ENCODE measurements at regions not wholly inside any gene's neighbourhood (a gene's known extent, or its start where the extent isn't known, plus 50 kb on each side); places are given as distances from the start of the nearest gene placed in this dataset.

DNA sequence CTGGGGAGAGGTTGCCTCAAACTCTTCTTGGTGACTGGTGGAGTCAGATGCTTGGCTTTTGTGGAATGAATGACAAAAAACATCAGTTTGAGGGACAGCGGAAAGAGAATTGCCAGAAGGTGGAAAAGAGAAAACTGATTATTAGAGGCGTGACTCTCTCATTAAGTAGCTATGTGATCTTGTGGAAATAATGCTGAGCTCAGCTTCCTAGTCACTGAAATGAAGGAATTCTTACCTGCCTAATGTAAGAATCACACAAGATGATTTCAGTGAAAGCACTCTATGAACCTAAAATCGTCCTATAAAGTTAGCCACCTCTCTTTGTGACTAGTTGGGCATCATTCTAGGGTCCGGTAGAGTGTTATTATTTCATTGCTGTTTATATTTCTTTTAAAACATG lies 498.8 kb downstream of the TMEM135 start:
- Histone ChIP-seq H3F3A (replicated peaks; ENCODE audit: low read depth) (no peaks in the 10 kb centered on the region), H3K27ac (ENCODE audit: low read depth) (no peak overlapping the region), H3K4me2 (no peak overlapping the region), H3K36me3 (ENCODE audit: insufficient read depth) (no peaks in the 10 kb centered on the region), H3K9me2 (ENCODE audit: insufficient read depth) (no peaks in the 10 kb centered on the region), H2AFZ (no peak overlapping the region), H3K79me2 (replicated peaks; ENCODE audit: insufficient read depth) (no peaks in the 10 kb centered on the region), H4K20me1 (replicated peaks; ENCODE audit: insufficient read depth) (no peaks in the 10 kb centered on the region), H3K4me1 (ENCODE audit: insufficient read depth) (no peaks in the 10 kb centered on the region), H3K4me3 (no peak overlapping the region), H3K27me3 (ENCODE audit: insufficient read depth) (no peaks in the 10 kb centered on the region)
- no peak overlapping the region for H3K27ac Mint-ChIP-seq
- DNase-seq (ENCODE audit: low spot score): no peak
- TF ChIP-seq ZNF114 (CRISPR knock-in tag; IDR thresholded peaks at IDR 0.05) (no peak), ETS1 (IDR thresholded peaks at IDR 0.05) (no peak), EZH2 (IDR thresholded peaks at IDR 0.05; ENCODE audit: low read depth, unreplicated experiment) (no peak), ZNF462 (CRISPR knock-in tag; IDR thresholded peaks at IDR 0.05) (no peak), EZH2phosphoT487 (IDR thresholded peaks at IDR 0.05; ENCODE audit: unreplicated experiment) (no peak), POLR2AphosphoS5 (IDR thresholded peaks at IDR 0.05; ENCODE audit: low read depth) (no peak), ZNF331 (CRISPR knock-in tag; IDR thresholded peaks at IDR 0.05; ENCODE audit: low read depth) (no peak), CREB1 (CRISPR knock-in tag; IDR thresholded peaks at IDR 0.05; ENCODE audit: low read depth) (no peak), STAT1 (IDR thresholded peaks at IDR 0.05; ENCODE audit: unreplicated experiment) (no peak), REST (IDR thresholded peaks at IDR 0.05; ENCODE audit: unreplicated experiment) (no peak), JUNB (IDR thresholded peaks at IDR 0.05; ENCODE audit: unreplicated experiment) (no peak), NANOG (IDR thresholded peaks at IDR 0.05; ENCODE audit: borderline replicate concordance) (no peak)
- TF ChIP-seq, protein P1, sequence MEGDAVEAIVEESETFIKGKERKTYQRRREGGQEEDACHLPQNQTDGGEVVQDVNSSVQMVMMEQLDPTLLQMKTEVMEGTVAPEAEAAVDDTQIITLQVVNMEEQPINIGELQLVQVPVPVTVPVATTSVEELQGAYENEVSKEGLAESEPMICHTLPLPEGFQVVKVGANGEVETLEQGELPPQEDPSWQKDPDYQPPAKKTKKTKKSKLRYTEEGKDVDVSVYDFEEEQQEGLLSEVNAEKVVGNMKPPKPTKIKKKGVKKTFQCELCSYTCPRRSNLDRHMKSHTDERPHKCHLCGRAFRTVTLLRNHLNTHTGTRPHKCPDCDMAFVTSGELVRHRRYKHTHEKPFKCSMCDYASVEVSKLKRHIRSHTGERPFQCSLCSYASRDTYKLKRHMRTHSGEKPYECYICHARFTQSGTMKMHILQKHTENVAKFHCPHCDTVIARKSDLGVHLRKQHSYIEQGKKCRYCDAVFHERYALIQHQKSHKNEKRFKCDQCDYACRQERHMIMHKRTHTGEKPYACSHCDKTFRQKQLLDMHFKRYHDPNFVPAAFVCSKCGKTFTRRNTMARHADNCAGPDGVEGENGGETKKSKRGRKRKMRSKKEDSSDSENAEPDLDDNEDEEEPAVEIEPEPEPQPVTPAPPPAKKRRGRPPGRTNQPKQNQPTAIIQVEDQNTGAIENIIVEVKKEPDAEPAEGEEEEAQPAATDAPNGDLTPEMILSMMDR (conservative IDR thresholded peaks at IDR 0.05; ENCODE audit: low read depth in 2 of 2): no peak
- peaks cover 7% of the 10 kb centered on the region for H3K9me3 Mint-ChIP-seq
- H3K27me3 Mint-ChIP-seq (ENCODE audit: insufficient read depth, low read depth, poor library complexity): no peaks in the 10 kb centered on the region
- no peak for ATAC-seq
- H3K4me3 Mint-ChIP-seq: no peak overlapping the region
- peaks cover 2% of the 10 kb centered on the region; the same call in 2 of the 3 replicates for H3K36me3 Mint-ChIP-seq (ENCODE audit: low read depth)
- H3K4me1 Mint-ChIP-seq: no peaks in the 10 kb centered on the region

All from GM23338 (cell line).